ENCODE measurements at regions not wholly inside any gene's neighbourhood (a gene's known extent, or its start where the extent isn't known, plus 50 kb on each side); places are given as distances from the start of the nearest gene placed in this dataset.

DNA sequence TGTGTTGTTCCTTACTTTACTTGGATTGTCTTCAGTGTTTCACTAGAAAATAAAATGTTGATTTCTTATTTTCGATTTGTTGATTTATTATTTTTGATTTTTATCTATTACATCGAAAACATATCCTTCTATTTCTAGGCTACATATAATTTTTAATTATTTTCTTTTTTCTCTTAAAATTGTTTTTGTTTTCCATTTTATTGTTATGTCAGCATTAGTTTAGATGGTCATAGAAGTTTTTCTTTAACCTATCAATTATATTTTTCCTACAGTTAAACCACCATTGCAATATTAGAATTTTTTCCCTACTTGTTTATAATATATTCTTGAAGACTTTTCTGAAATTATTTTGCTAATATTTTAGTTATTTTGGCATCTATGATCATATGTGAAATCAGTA, 1685.1 kb downstream of the RPA4 start:
- POLR2A ChIA-PET (ENCODE audit: unreplicated experiment), result no interaction called here
- Histone ChIP-seq H2AFZ (replicated peaks; ENCODE audit: low read length, poor library complexity) (no peak overlapping the region), H4K5ac (ENCODE audit: low read depth, low read length) (no peak overlapping the region), H3K36me3 (ENCODE audit: control insufficient read depth, insufficient read depth, low read length) (no peaks in the 10 kb centered on the region), H4K8ac (ENCODE audit: low read depth in 2 of 2, low read length in 2 of 2) (no peak overlapping the region), H2BK15ac (ENCODE audit: low read depth, low read length) (no peak overlapping the region), H3K4me3 (ENCODE audit: insufficient read depth, low read depth, low read length) (no peak overlapping the region), H3K9me3 (ENCODE audit: control insufficient read depth, insufficient read depth, low read length) (no peaks in the 10 kb centered on the region), H2BK5ac (ENCODE audit: low read depth, low read length, poor library complexity, severe bottlenecking) (no peak overlapping the region), H3K4me2 (ENCODE audit: low read depth, low read length) (no peak overlapping the region), H3K56ac (ENCODE audit: extremely low read depth, insufficient read depth, low read length) (no peak overlapping the region), H3K9ac (ENCODE audit: low read depth, low read length) (no peak overlapping the region), H2BK120ac (ENCODE audit: low read depth, low read length) (no peak overlapping the region), H3K27ac (ENCODE audit: insufficient read depth, low read length) (no peak overlapping the region), H3K23ac (ENCODE audit: low read depth, low read length) (no peak overlapping the region), H3K4me1 (ENCODE audit: control insufficient read depth, insufficient read depth, low read length) (no peaks in the 10 kb centered on the region), H3K9me1 (ENCODE audit: insufficient read depth, low read length) (no peaks in the 10 kb centered on the region), H4K91ac (ENCODE audit: insufficient read depth, low read depth, low read length) (no peak overlapping the region), H3K4ac (ENCODE audit: low read depth, low read length) (no peak overlapping the region), H2BK20ac (ENCODE audit: low read depth, low read length) (no peak overlapping the region), H3K18ac (ENCODE audit: low read depth, low read length) (no peak overlapping the region), H3K79me1 (ENCODE audit: low read depth in 1 of 2, low read length in 2 of 2) (no peaks in the 10 kb centered on the region), H2AK9ac (replicated peaks; ENCODE audit: low read depth, low read length, poor library complexity) (no peak overlapping the region), H4K20me1 (ENCODE audit: insufficient read depth, low read length) (no peaks in the 10 kb centered on the region), H2AK5ac (ENCODE audit: low read depth, low read length) (no peak overlapping the region), H3K27me3 (ENCODE audit: control insufficient read depth, insufficient read depth, low read length) (no peaks in the 10 kb centered on the region), H3K14ac (replicated peaks; ENCODE audit: low read depth, low read length) (no peak overlapping the region)
- no TSS peak for BruUV-seq (replicated peaks)
- DNase-seq, result no peak
- TF ChIP-seq MAFK (IDR thresholded peaks at IDR 0.05; ENCODE audit: low read depth, low read length) (peak; percentile 30; the same call in 1 of the 2 replicates), CHD1 (IDR thresholded peaks at IDR 0.05; ENCODE audit: low read depth, low read length) (no peak), MAZ (IDR thresholded peaks at IDR 0.05; ENCODE audit: borderline replicate concordance, low read depth, low read length) (no peak)
- in situ Hi-C loops (cut with MboI; ENCODE audit: low sequenced_read_pairs), result no loop called here
- no CpG with 5 or more reads among the region's 2 CpGs for WGBS, 2 experiments (ENCODE audit: extremely low coverage in 2 of 2, insufficient read length in 1 of 2)
- intact Hi-C loops (cut with micrococcal nuclease), result no loop called here
- ATAC-seq (ENCODE audit: low read depth), result no peak
- dilution Hi-C loops (cut with HindIII; ENCODE audit: low sequenced_read_pairs, unreplicated experiment), result no loop called here
- CTCF ChIA-PET, result no interaction called here
